Memory B cell (primary cell): ENCODE measurements at regions not wholly inside any gene's neighbourhood (a gene's known extent, or its start where the extent isn't known, plus 50 kb on each side); places are given as distances from the start of the nearest gene placed in this dataset.
"Not testable (repeated sequence)": the region's sequence is repeated elsewhere in the genome, so short reads cannot be mapped to it uniquely, and the experiment has no call there.

Experiments
- ATAC-seq: fragments of 150-1000 bp; cut with Tn5 transposase; 2 replicates; pipeline ENCODE4 v1.10.0; 2021; ENCODE audit warnings: low read depth, mild to moderate bottlenecking, moderate library complexity
- DNase-seq, 2 donors: peaks; one replicate each; pipeline ENCODE4 v3.0.0; 2022; ENCODE audit warnings: low spot score in 2 of 2
- H3K27ac Mint-ChIP-seq: one replicate; pipeline ENCODE4 v1.8.0; 2022; ENCODE audit warnings: mild to moderate bottlenecking, moderate library complexity, mixed read lengths
- H3K27me3 Mint-ChIP-seq: one replicate; pipeline ENCODE4 v1.8.0; 2022; ENCODE audit warnings: mixed read lengths
- H3K36me3 Mint-ChIP-seq: one replicate; pipeline ENCODE4 v1.8.0; 2022; ENCODE audit warnings: mild to moderate bottlenecking, mixed read lengths
- H3K4me1 Mint-ChIP-seq: one replicate; pipeline ENCODE4 v1.8.0; 2022; ENCODE audit warnings: mixed read lengths
- H3K4me3 Mint-ChIP-seq: one replicate; pipeline ENCODE4 v1.8.0; 2022; ENCODE audit warnings: mild to moderate bottlenecking, moderate library complexity, mixed read lengths
- H3K9me3 Mint-ChIP-seq: one replicate; pipeline ENCODE4 v1.8.0; 2022; ENCODE audit warnings: mixed read lengths

DNA sequence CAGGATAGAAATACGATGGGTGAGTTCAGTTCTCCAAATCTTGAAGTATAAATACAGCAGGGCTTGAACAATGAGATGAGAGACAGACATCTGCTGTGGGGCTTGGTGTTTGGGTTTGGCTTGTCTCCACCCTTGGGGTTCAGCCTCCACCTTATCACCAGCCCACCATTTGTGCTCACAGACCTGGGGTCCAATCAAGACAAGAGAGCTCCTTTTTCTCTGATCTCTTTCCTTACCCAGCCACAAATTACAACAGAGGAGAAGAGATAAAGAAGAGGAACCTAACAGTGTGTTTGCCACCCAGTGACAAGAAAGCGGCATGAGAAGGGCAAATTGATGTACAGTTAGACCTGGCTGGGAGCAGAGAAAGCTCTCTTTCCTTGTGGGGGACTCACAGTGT lies 204.5 kb upstream of the CXCR4 start:
- ATAC-seq (no peak), DNase-seq (no peak)
- H3K4me1 Mint-ChIP-seq = peaks cover 37% of the 10 kb centered on the region
- H3K27ac Mint-ChIP-seq = peak overlapping the region; percentile 68
- H3K4me3 Mint-ChIP-seq = no peak overlapping the region
- no peaks in the 10 kb centered on the region for H3K9me3 Mint-ChIP-seq
- no peaks in the 10 kb centered on the region for H3K36me3 Mint-ChIP-seq
- no peaks in the 10 kb centered on the region for H3K27me3 Mint-ChIP-seq

DNA sequence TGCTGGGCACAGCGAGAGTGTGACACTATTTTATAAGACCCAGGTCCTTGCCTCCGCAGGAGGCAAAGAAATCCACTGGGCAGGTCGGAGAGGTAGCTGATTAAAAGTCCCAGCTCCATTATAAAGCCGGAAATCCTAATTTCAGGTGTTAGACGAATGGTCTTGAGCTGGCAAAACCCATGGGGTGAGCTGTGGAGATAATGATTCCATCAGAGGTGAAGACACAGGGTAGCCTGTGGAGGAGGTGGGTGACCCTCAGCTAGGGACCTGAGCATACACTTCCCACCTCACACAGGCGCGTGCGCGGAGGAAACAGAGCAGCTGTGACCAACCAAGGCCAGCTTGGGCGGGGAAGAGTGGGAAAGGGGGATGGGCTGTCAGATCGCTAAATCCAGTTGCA lies 201.7 kb upstream of the CXCR4 start:
- ATAC-seq = no peak
- no peaks in the 10 kb centered on the region for H3K36me3 Mint-ChIP-seq
- no peak for DNase-seq
- no peak overlapping the region for H3K4me3 Mint-ChIP-seq
- H3K4me1 Mint-ChIP-seq = peaks cover 20% of the 10 kb centered on the region
- no peaks in the 10 kb centered on the region for H3K9me3 Mint-ChIP-seq
- no peak overlapping the region for H3K27ac Mint-ChIP-seq
- no peaks in the 10 kb centered on the region for H3K27me3 Mint-ChIP-seq

DNA sequence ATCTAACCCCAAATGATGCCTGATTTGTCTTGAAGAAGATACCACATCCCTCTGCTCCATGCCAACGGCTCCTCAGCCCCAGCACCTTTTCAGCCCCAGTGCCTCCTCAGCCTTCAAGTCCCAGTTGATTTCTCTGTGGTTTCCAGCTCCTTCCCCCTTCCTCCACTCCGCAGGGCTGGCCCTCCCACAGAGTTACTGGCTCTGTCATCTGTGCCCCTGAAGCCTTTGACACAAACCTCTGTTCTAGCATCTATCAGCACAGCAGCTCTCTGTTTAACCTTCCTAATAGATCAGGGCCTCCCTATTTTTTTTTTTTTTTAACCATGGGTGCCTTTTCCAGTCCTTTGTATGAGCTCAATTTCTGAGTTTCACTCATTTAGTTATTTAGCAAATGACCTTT lies 201.3 kb upstream of the CXCR4 start:
- Mint-ChIP-seq H3K36me3 (no peaks in the 10 kb centered on the region), H3K4me3 (no peak overlapping the region), H3K27me3 (no peaks in the 10 kb centered on the region), H3K4me1 (peaks cover 16% of the 10 kb centered on the region), H3K9me3 (no peaks in the 10 kb centered on the region), H3K27ac (no peak overlapping the region)
- no peak for DNase-seq
- ATAC-seq = peak; percentile 22

DNA sequence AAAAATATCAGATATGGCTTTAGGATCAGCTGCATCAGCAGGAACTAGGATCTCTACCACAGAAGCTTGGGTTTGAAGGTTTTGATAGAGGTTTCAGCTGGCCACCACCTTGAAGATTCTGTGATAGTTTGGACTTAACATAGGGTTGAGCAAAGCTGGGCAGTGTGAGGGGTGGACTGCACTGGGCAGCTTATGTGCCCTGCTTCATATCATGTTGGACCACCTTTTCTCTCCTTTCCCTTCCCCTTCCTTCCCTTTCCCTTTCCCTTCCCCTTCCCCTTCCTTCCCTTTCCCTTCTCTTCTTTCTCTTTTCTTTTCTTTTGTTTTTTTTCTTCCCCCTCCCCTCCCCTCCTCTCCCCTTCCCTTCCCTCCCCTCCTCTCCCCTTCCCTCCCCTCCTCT lies 196.3 kb upstream of the CXCR4 start:
- Mint-ChIP-seq H3K36me3 (no peaks in the 10 kb centered on the region), H3K27me3 (peaks cover 1% of the 10 kb centered on the region), H3K27ac (no peak overlapping the region), H3K4me3 (no peak overlapping the region), H3K4me1 (peaks cover 19% of the 10 kb centered on the region), H3K9me3 (no peaks in the 10 kb centered on the region)
- ATAC-seq = no peak
- no peak for DNase-seq

DNA sequence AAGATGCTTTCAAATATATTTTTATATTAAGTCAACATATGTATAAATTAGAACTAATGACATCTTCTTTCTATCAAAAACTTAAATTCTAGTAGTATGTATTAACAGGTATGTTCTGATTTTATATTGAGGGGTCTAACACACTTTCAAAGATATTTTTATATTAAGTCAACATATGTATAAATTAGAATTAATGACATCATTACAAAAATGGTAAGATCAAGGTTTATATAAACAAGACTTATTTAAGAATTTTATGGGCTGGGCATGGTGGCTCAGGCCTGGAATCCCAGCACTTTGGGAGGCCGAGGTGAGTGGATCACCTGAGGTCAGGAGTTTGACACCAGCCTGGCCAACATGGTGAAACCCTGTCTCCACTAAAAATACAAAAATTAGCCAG lies 194.6 kb upstream of the CXCR4 start:
- DNase-seq, H3K27ac Mint-ChIP-seq, ATAC-seq, H3K27me3 Mint-ChIP-seq, H3K9me3 Mint-ChIP-seq, H3K36me3 Mint-ChIP-seq, H3K4me3 Mint-ChIP-seq: not testable (repeated sequence)
- peaks cover 21% of the 10 kb centered on the region for H3K4me1 Mint-ChIP-seq

DNA sequence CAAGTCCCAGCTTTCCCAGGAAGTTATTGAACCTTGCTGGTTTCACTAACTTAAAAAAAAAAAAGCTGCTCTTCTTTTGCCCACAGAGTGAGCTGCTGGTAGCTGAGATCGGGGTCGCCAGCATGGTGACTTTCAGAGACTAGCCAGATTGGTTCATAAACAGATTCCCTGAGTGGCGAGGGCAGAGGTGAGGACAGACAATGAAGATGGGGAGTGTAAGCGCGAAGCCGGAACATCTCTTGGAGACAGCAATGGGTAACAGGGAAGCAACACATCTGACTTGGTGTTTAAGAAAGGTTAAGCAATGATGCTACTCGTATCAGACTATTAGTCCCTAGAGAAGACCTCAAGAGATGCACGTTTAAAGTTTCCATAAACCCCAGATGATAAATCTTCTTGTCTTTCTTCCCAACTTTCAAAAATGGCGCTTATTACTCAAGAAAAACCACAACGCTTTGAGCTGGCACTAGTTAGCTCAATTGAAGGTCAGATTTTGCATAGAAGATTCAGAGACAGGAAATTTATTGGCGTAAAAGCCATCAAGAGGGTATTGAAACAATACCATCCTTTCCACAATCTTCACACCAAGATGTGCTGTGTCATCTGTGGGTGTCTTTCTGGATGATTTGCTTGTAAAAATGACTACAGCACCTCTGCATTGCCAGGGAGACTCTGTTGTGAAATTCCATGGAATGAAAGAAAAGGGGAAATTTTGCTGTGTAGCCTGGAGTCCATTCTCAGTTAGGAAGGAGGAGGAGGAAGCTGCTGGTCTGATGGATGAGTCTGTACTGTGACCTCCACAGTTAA lies 193.1 kb upstream of the CXCR4 start:
- no peak overlapping the region for H3K4me3 Mint-ChIP-seq

DNA sequence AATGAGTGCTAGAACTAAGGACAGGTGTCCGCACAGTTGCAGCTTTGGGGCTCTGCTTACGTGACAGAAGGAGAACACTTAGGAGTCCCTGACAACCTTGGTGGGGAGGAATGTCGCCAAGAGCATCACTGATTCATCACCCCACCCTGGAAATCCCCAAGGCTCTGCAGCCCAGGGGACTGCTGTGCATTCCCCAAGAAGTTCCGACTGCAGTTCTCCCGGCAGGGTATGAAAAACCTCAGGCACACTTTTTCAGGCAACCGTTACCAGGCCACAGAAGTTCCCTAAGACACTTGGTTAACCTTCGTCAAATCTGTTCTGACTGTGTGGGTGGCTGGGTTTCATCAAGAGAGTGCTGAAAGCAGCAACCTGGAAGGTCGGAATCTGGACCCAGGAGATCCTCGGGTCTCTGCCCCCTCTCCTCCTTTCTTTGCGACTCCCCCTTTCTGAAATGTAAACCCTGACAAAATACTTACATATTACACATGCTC lies 192.1 kb upstream of the CXCR4 start:
- peaks cover 21% of the 10 kb centered on the region for H3K4me1 Mint-ChIP-seq
- no peak overlapping the region for H3K4me3 Mint-ChIP-seq
- H3K27ac Mint-ChIP-seq = peak overlapping the region; percentile 45
- no peaks in the 10 kb centered on the region for H3K9me3 Mint-ChIP-seq
- DNase-seq = no peak
- H3K27me3 Mint-ChIP-seq = peaks cover 1% of the 10 kb centered on the region
- ATAC-seq = peak; percentile 50
- H3K36me3 Mint-ChIP-seq = no peaks in the 10 kb centered on the region

More for the DNA sequence above, 193.1 kb upstream of the CXCR4 start:
- peak; percentile 79 for ATAC-seq
- no peaks in the 10 kb centered on the region for H3K9me3 Mint-ChIP-seq
- H3K27ac Mint-ChIP-seq = peak overlapping the region; percentile 45
- DNase-seq = no peak
- H3K36me3 Mint-ChIP-seq = no peaks in the 10 kb centered on the region
- H3K27me3 Mint-ChIP-seq = peaks cover 1% of the 10 kb centered on the region
- peaks cover 17% of the 10 kb centered on the region for H3K4me1 Mint-ChIP-seq

DNA sequence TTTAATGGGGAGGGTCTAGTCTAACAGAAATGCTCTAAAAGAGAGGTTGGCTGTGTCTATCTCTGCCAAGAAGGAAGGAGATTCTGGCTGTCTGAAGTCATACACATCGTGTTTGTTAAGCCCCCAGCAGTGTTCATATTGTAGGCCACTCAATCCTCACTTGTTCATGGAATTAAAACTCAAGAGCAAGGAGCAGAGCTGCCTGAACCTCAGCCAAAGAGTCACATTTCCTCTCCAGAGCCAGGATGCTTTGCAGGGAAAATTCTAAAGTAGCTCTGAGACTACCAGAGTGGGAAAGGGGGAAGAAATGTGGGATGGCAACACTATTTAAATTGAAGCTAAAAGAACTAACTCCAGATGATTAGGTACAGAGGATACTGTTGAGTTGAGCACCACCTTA lies 190.7 kb upstream of the CXCR4 start:
- H3K4me3 Mint-ChIP-seq = no peak overlapping the region
- ATAC-seq (no peak), DNase-seq (no peak)
- H3K27me3 Mint-ChIP-seq = peaks cover 1% of the 10 kb centered on the region
- peaks cover 25% of the 10 kb centered on the region for H3K4me1 Mint-ChIP-seq
- no peaks in the 10 kb centered on the region for H3K36me3 Mint-ChIP-seq
- H3K27ac Mint-ChIP-seq = no peak overlapping the region
- no peaks in the 10 kb centered on the region for H3K9me3 Mint-ChIP-seq

DNA sequence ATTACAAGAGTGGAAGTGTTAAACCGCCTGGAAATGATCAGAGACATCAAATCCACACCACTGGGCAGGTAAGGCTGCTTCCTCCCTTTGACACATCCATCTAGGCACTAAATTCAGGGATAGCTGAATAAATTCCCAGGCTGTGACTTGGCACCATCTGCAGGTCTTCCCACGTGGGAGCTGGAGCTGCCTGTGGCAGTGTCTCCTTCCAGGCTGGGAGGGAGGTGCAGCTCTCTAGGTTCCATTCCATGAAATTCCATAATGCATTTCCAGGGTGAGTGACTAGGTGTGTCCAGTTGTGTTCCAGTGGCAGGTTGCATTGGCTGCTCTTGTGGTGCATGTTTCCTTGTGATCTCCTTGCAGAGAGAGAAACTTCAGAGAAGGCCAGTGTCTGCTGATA lies 188.9 kb upstream of the CXCR4 start:
- ATAC-seq (no peak), DNase-seq (no peak)
- H3K36me3 Mint-ChIP-seq = peaks cover 2% of the 10 kb centered on the region
- no peak overlapping the region for H3K27ac Mint-ChIP-seq
- H3K9me3 Mint-ChIP-seq = no peaks in the 10 kb centered on the region
- H3K4me3 Mint-ChIP-seq = no peak overlapping the region
- H3K27me3 Mint-ChIP-seq = peaks cover 1% of the 10 kb centered on the region
- H3K4me1 Mint-ChIP-seq = peaks cover 28% of the 10 kb centered on the region

DNA sequence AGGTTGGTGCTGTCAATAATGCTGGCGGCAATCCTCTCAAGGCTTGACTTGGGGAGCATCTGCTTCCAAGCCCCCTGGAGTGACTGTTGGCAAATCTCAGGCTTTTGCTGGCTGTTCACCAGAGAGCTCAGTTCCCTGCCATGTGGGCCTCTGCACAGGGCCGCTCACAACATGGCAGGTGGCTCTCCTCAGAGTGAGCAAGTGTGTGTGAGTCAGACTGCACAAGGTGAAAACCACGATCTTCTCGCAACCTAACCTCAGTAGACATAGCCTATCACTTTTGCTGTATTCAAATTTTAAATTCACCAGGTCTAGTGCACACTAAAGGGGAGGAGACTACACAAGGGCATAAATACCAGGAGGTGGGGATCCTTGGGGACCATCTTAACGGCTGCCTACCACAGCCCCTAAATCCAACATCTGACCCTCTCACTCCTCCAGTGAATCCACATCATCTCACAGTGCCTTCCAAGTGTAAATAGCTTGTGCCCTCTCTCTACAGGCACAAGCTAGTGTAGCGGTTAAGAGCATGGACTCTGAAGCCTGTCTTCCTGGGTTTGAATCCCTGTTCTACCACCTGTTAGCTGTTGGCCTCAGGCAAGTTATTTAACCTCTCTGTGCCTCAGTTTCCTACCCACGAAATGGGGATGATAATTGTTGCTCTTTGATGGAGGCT lies 187.7 kb upstream of the CXCR4 start:
- no peak for DNase-seq
- no peak overlapping the region for H3K4me3 Mint-ChIP-seq
- H3K36me3 Mint-ChIP-seq = peaks cover 2% of the 10 kb centered on the region
- peak overlapping the region; percentile 72 for H3K27ac Mint-ChIP-seq
- peaks cover 1% of the 10 kb centered on the region for H3K27me3 Mint-ChIP-seq
- peak; percentile 66 for ATAC-seq
- no peaks in the 10 kb centered on the region for H3K9me3 Mint-ChIP-seq
- peaks cover 21% of the 10 kb centered on the region for H3K4me1 Mint-ChIP-seq

DNA sequence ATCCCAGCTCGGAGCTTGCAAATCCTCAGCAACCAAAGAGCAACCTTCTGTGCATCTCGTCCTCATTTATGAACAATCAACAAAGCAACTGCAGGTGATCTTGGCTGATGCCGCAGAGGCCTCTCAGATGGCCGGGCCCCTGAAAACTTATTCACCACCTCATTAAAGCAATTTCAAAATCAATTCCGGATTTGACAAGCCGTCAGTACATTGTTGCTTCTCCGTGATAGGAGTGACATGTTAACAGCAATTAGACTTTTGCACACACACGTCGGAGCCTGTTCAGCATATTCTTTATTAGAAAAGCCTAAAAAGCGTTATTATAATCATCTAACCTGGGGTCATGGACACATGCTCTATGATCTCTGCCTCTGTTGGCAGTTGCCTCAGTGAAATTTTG lies 183.1 kb upstream of the CXCR4 start:
- peaks cover 2% of the 10 kb centered on the region for H3K36me3 Mint-ChIP-seq
- H3K9me3 Mint-ChIP-seq = no peaks in the 10 kb centered on the region
- ATAC-seq (no peak), DNase-seq (no peak)
- no peak overlapping the region for H3K4me3 Mint-ChIP-seq
- H3K27ac Mint-ChIP-seq = no peak overlapping the region
- peaks cover 16% of the 10 kb centered on the region for H3K4me1 Mint-ChIP-seq
- H3K27me3 Mint-ChIP-seq = no peaks in the 10 kb centered on the region

DNA sequence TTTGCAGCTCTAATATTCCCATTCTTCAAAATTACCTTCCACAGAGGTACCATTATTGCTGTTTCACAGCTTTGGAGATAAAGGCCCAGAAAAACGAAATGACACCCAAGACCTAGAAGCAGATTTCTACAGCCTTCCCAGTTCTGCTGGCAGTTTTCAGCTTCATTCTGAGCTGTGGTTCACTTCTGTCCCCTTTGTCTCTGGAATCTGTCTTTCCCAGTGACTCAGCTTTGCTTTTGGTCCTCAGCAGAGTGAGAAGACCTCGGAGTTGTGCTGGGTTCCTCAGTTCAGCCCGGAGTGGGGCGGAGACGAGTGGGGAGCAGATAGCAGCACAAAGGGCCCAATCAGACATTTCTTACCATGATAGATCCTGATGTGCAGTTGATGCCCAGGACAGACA lies 180.7 kb upstream of the CXCR4 start:
- peaks cover 2% of the 10 kb centered on the region for H3K36me3 Mint-ChIP-seq
- H3K27me3 Mint-ChIP-seq = no peaks in the 10 kb centered on the region

DNA sequence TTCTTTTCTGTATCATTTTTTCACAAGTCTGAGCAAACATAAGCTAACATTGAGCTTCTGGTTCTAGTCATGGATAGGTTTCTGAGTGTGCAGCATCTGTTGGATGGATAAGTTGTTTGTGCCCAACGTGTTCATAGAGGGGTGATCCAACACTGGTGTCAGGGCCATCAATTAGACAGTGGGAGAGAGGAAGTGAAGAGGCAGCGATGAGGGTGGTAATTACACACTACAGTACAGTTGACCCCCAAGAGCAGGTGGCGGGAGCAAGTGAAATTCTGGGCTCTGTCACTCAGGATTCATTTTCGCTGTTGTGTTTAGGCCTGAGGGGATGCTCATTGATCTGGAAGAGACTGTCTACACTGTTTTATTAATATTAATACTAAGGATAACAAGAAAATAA lies 180.0 kb upstream of the CXCR4 start:
- Mint-ChIP-seq H3K27ac (no peak overlapping the region), H3K36me3 (peaks cover 2% of the 10 kb centered on the region), H3K4me1 (peaks cover 7% of the 10 kb centered on the region), H3K27me3 (no peaks in the 10 kb centered on the region), H3K4me3 (no peak overlapping the region), H3K9me3 (no peaks in the 10 kb centered on the region)
- no peak for DNase-seq
- no peak for ATAC-seq

More for the DNA sequence above, 180.7 kb upstream of the CXCR4 start:
- H3K4me3 Mint-ChIP-seq = no peak overlapping the region
- H3K4me1 Mint-ChIP-seq = peaks cover 8% of the 10 kb centered on the region
- H3K9me3 Mint-ChIP-seq = no peaks in the 10 kb centered on the region
- DNase-seq = no peak
- H3K27ac Mint-ChIP-seq = no peak overlapping the region
- ATAC-seq = no peak

DNA sequence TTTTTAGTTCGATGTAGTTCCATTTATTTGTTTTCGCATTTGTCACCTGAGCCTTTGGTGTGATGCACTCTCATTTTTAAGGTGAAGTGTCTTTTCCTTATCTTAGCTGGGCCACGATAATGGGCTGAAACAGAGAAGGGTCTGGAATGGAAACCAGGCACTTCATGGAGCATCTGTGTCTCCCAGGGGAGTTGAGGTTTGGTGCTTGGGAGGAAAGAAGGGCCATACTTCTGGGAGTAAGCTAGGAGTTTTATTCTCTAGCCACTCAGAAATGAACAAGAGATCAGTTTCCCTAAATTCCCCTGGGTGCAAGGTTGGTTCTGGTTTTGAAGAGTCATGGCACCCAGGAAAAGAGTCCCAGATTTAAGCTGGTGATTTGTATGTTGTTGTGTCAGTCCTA lies 179.4 kb upstream of the CXCR4 start:
- peaks cover 6% of the 10 kb centered on the region for H3K4me1 Mint-ChIP-seq
- no peaks in the 10 kb centered on the region for H3K9me3 Mint-ChIP-seq
- H3K27me3 Mint-ChIP-seq = no peaks in the 10 kb centered on the region
- H3K4me3 Mint-ChIP-seq = no peak overlapping the region
- H3K27ac Mint-ChIP-seq = no peak overlapping the region
- no peak for DNase-seq
- ATAC-seq = no peak
- H3K36me3 Mint-ChIP-seq = peaks cover 2% of the 10 kb centered on the region
